GM18519 (cell line): ENCODE measurements at regions not wholly inside any gene's neighbourhood (a gene's known extent, or its start where the extent isn't known, plus 50 kb on each side); places are given as distances from the start of the nearest gene placed in this dataset.
"Not testable (repeated sequence)": the region's sequence is repeated elsewhere in the genome, so short reads cannot be mapped to it uniquely, and the experiment has no call there.

Experiments used
- ATAC-seq: cut with Tn5 transposase; IDR thresholded peaks from one replicate; pipeline ENCODE4 v1.9.1; 2021; ENCODE audit warnings: mild to moderate bottlenecking, moderate library complexity; ENCODE audit not compliant: unreplicated experiment, low FRiP score

GRCh38 chr13:106107061-106107460 is 428.4 kb downstream of the EFNB2 start:
- ATAC-seq = no peak

GRCh38 chr13:106105153-106105552 is 430.3 kb downstream of the EFNB2 start:
- ATAC-seq = no peak

GRCh38 chr13:106104281-106104901 is 431.1 kb downstream of the EFNB2 start:
- no peak for ATAC-seq

- ATAC-seq = no peak
These were observed 431.7 kb downstream of the EFNB2 start for GRCh38 chr13:106103779-106104178.

- no peak for ATAC-seq
These were observed 432.7 kb downstream of the EFNB2 start for GRCh38 chr13:106102786-106103185.

- no peak for ATAC-seq
These were observed 434.3 kb downstream of the EFNB2 start for GRCh38 chr13:106101201-106101600.

- ATAC-seq = no peak
These were observed 435.1 kb downstream of the EFNB2 start for GRCh38 chr13:106100171-106100919.

- ATAC-seq = no peak
These were observed 435.7 kb downstream of the EFNB2 start for GRCh38 chr13:106099765-106100164.

- no peak for ATAC-seq
These were observed 436.7 kb downstream of the EFNB2 start for GRCh38 chr13:106098778-106099177.

- ATAC-seq = no peak
These were observed 438.8 kb downstream of the EFNB2 start for GRCh38 chr13:106096661-106097092.

GRCh38 chr13:106095919-106096318 is 439.5 kb downstream of the EFNB2 start:
- no peak for ATAC-seq

- no peak for ATAC-seq
These were observed 440.1 kb downstream of the EFNB2 start for GRCh38 chr13:106095406-106095805.

- no peak for ATAC-seq
These were observed 445.5 kb downstream of the EFNB2 start for GRCh38 chr13:106090001-106090400.

GRCh38 chr13:106089261-106089980 is 446.0 kb downstream of the EFNB2 start:
- ATAC-seq = no peak

GRCh38 chr13:106088085-106088484 is 447.4 kb downstream of the EFNB2 start:
- no peak for ATAC-seq

GRCh38 chr13:106087201-106087600 is 448.3 kb downstream of the EFNB2 start:
- ATAC-seq = no peak

GRCh38 chr13:106083620-106084350 is 451.7 kb downstream of the EFNB2 start:
- no peak for ATAC-seq

GRCh38 chr13:106081221-106081620 is 454.2 kb downstream of the EFNB2 start:
- ATAC-seq = not testable (repeated sequence)

- ATAC-seq = no peak
These were observed 457.3 kb downstream of the EFNB2 start for GRCh38 chr13:106078191-106078590.

GRCh38 chr13:106077017-106077416 is 458.4 kb downstream of the EFNB2 start:
- no peak for ATAC-seq

GRCh38 chr13:106072014-106072413 is 463.4 kb downstream of the EFNB2 start:
- ATAC-seq = no peak
